ENCODE measurements at regions not wholly inside any gene's neighbourhood (a gene's known extent, or its start where the extent isn't known, plus 50 kb on each side); places are given as distances from the start of the nearest gene placed in this dataset.

- TF ChIP-seq CTCF (IDR thresholded peaks at IDR 0.05) (no peak), POLR2A (IDR thresholded peaks at IDR 0.05) (no peak)
These were observed 301.2 kb downstream of the OR4C45 start for GRCh38 chr11:50333861-50334260.
